Fibroblast of pulmonary artery (primary cell): ENCODE measurements at regions not wholly inside any gene's neighbourhood (a gene's known extent, or its start where the extent isn't known, plus 50 kb on each side); places are given as distances from the start of the nearest gene placed in this dataset.

Experiments used
- DNase-seq: peaks from one replicate; pipeline ENCODE4 v3.0.0-alpha.2; 2010; ENCODE audit warnings: low read depth
- H3K4me3 ChIP-seq: replicated peaks from 2 replicates; pipeline ENCODE4 v1.5.1; 2011; ENCODE audit warnings: low read depth, mild to moderate bottlenecking, control low read depth, low read length, moderate library complexity
- CTCF ChIP-seq: IDR thresholded peaks from 2 replicates; pipeline ENCODE4 v1.5.1; 2011; ENCODE audit warnings: mild to moderate bottlenecking, control low read depth, low read length, inconsistent platforms; ENCODE audit errors: missing control alignments

DNA sequence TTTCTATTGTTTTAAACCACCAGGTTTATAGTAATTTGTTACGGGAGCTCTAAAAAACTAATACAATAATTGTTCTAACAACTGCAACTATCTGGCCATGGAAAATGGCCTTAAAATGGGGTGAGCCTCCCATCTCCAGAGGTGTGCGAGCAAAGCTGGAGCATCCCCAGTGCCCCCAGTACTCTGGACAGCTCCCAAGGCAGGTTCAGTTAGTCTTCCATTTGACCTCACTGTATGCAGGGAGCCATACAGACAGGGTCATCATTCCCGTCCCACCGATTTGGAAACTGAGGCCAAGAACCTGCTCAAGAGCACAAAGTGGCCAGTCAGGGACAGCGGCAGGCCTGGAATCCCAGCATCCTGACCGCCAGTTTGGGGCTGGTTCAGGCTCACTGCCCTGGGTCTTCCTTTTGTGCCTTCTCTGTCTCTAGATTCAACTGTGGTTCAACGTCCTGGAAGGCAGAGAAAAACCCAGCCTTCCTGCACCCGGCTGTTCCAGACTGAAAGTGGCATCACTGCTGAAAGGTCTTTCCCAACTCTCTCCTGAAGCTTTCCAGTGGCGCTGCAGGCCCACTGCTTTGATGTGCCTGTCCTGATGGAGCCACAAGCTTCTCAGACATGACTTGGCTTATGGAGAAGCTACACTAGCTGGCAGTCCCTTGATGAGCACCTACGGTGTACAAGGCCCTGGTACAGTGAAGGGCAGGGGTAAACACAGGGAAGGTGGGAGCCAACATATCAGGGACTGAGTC lies 76.6 kb upstream of the LINGO1 start:
- TF ChIP-seq CTCF, result no peak
- peak; percentile 5 for DNase-seq
- no peak overlapping the region for H3K4me3 ChIP-seq

DNA sequence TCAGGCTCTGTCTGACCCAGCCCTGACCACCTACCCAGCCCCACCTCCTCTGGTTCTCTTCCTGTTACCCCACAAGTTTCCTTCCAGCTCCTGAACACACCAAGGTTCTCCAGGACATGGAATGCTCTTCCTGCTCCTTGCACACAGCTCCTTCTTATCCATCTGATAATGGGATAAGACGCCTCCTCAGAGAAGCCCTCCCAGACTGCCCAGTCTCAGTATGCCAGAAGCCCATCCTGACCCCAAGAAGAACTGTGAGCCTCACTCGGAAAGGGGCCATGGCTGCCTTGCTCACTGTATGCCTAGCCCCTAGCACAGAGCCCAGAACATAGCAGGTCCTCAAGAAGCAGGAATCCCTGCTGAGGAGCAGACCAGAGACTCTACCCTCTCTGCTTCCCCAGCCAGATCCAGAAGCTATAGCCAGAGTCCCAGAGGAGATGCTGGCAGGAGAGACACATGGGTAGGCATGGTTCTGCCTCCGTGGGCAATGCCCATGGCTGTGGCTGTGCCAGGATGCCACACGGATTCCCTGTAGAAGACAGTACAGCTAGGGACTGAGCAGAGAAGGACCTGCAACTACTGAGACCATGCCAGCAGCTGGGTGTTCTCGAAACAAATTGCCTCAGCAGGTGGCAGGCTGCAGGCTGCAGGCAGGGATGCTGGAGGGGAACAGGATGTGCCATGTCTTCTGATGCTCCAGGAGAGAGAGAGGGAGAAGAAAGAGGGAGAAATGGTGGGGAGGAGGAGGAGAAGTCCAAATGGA lies 74.0 kb upstream of the LINGO1 start:
- H3K4me3 ChIP-seq, result no peak overlapping the region
- no peak for DNase-seq
- TF ChIP-seq CTCF, result no peak

GRCh38 chr15:77702211-77702957 lies 69.7 kb upstream of the LINGO1 start:
- TF ChIP-seq CTCF, result no peak
- H3K4me3 ChIP-seq, result no peak overlapping the region
- peak; percentile 39 for DNase-seq

DNA sequence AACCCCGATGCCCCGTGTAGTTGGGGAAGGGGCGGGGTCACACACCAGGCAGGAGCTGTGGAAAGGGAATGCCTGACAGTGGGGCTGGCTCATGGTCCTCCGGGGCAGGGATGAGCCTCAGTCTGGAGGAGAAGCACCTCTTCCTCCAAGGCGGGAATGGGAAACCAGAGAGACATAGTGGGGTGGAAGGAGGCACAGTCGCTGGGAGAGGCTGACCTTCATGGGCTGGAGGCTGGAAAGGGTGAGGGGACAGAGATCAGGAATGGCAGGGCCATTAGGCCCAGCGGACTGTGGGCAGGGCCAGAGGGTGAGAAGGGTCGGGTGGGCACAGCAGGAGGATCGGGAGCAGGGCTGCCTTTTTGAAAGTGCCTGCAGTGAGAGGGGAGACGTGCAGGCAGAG lies 65.8 kb upstream of the LINGO1 start:
- H3K4me3 ChIP-seq, result no peak overlapping the region
- TF ChIP-seq CTCF, result no peak
- DNase-seq, result no peak

DNA sequence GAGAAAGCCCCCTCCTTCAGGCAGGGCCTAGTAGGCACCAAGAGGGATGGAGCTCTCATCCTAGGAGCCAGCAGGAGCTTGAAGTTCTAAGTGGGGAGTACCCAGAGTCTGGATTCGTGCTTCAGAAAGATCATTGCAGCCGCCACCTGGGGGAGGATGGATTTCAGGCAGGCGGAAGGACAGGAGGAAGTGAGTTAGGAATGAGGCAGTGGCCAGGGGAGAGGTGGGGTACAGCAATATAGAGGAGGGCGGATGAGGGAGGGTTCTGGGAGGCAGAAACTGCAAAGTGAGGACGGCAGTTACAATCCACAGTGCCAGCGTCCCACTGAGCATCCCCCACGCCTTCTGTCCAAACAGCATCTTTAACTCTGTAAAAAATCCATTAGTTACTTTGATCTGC lies 65.2 kb upstream of the LINGO1 start:
- DNase-seq, result no peak
- no peak for TF ChIP-seq CTCF
- H3K4me3 ChIP-seq, result no peak overlapping the region

GRCh38 chr15:77696871-77697270 lies 64.2 kb upstream of the LINGO1 start:
- no peak for DNase-seq
- TF ChIP-seq CTCF, result no peak
- H3K4me3 ChIP-seq, result no peak overlapping the region
